B cell (primary cell): ENCODE measurements at regions not wholly inside any gene's neighbourhood (a gene's known extent, or its start where the extent isn't known, plus 50 kb on each side); places are given as distances from the start of the nearest gene placed in this dataset.

Experiments
- CTCF ChIP-seq: fragments of 200-600 bp; IDR thresholded peaks from one replicate; pipeline ENCODE4 v1.8.0; 2022; ENCODE audit warnings: antibody characterized with exemption, mild to moderate bottlenecking
- EZH2 ChIP-seq: IDR thresholded peaks from 2 replicates; pipeline ENCODE4 v1.6.1; 2012; ENCODE audit warnings: borderline replicate concordance, low read depth, mild to moderate bottlenecking, moderate library complexity, low read length; ENCODE audit not compliant: insufficient read depth, poor library complexity, severe bottlenecking

- TF ChIP-seq EZH2 (no peak), CTCF (no peak)
Observed at GRCh38 chr20:41960166-41960565, 342.0 kb upstream of the CHD6 start.
